NCI-H510A (cell line): ENCODE measurements at regions not wholly inside any gene's neighbourhood (a gene's known extent, or its start where the extent isn't known, plus 50 kb on each side); places are given as distances from the start of the nearest gene placed in this dataset.

Experiments used
- DNase-seq: peaks from one replicate; lab custom pipeline; 2025; lab: John Stamatoyannopoulos, UW

DNA sequence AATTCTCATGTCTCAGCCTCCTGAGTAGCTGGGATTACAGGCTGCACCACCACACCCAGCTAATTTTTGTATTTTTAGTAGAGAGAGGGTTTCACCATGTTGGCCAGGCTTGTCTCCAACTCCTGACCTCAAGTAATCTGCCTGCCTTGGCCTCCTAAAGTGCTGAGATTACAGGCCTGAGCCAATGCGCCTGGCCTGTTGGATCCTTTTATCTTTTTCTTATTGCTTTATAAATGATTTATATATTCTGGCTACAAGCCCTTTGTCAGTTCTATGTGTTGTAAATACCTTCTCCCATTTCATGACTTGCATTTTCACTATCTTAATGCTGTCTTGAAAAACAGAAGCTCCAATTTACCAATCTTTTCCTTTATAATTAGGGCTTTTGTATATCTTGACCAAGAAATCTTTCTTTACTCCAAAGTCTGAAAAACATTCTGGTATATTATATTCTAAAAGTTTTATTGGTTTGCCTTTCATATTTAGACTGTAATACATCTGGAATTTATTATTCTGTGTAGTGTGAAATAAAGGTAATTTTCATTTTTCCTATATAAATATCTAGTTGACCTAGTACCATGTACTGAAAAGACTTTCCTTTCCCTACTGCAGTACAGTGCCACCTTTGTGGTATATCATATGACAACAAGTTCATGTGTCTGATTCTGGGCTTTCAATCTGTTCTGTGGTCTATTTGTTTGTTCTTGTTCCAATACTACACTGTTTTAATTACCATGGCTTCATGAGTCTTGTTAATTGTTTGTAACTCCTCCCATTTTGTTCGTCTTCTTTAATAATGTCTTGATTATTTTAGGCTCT is 52.9 kb upstream of the RNU6-1 start:
- no peak for DNase-seq

DNA sequence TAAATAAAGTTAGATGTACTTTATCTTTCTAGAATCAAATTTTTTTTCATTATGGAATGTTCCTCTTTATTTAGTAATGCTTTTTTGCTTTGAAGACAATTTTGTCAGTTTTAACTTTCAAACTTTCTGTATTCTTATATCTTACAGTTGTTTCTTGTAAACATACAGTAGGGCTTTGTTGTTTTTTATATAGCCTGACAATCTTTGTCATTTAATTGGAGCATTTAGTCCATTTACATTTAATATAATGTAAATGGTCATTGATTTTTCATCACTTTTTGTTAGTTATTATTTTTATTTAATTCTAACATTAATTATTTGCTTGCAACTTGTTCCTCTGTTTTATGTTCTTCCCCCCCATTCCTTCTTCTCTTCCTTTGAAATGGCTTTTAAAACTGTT is 55.4 kb upstream of the RNU6-1 start:
- DNase-seq = no peak

DNA sequence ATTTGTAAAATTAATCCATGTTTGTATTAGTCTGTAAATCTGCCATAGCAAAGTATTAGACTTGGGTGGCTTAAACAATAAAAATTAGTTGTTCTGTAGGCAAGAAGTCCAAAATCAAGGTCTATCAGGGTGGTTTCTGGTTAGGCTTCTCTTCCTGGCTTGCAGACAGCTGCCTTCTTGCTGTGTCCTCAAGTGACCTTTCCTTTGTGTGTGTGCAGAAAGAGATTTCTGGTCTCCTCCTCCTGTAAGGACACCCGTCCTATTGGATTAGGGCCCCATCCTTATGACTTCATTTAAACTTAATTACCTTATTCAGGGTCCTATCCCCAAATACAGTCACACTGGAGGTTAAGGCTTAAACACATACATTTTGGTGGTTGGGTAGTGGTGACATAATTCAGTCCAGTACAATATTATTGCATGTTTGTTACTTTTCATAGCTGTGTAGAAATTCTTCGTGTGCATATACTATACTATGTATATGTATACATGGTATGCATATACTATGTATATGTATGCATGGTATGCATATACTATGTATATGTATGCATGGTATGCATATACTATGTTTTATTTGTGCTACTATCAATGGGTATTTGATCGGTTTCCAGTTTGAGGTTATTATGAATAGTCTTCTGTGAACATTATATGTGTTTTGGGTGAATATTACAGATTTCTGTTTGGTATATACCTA is 57.9 kb upstream of the RNU6-1 start:
- DNase-seq = no peak

DNA sequence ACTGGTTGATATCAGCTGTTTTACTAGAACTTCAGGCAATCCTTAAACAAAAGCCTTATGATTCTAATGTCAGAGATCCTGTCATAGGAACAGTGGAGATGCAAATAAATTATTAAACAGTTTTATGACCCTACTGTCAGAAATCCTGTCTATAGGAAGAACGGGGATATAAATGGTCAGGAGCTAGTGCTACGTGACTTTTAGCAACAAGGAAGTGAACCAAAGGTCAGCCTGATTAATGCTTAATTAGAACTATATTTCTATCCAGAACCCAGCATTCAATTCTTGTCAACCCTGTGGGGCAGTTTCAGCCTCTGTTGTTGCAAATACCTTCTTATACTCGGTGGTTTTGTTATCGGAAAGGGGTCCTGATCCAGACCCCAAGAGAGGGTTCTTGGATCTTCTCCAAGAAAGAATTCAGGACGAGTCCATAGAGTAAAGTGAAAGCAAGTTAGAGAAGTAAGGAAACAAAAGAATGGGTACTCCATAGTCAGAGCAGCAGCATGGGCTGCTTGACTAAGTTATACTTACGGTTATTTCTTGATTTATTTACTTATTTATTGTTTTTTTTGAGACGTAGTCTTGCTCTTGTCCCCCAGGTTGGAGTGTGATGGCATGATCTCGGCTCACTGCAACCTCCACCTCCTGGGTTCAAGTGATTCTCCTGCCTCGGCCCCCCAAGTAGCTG is 59.9 kb upstream of the RNU6-1 start:
- no peak for DNase-seq

DNA sequence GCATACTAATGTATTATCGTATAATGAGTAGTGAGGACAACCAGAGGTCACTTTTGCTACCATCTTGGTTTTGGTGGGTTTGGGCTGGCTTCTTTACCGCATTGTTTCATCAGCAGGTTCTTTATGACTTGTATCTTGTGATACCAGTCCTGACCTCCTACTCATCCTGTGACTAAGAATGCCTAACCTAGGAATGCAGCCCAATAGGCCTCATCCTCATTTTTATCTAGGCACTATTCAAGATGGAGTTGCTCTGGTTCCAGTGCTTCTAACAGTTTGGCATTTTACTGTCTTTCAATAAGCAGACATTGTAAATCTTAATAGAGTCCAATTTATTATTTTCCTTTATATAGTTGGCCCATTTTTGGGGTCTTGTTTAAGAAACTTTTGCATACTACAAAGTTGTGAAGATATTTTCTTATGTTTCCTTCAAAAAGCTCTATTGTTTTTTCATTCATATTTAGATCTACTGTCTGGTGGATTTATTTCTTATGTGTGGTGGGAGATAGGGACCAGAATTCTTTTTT is 60.8 kb upstream of the RNU6-1 start:
- no peak for DNase-seq

DNA sequence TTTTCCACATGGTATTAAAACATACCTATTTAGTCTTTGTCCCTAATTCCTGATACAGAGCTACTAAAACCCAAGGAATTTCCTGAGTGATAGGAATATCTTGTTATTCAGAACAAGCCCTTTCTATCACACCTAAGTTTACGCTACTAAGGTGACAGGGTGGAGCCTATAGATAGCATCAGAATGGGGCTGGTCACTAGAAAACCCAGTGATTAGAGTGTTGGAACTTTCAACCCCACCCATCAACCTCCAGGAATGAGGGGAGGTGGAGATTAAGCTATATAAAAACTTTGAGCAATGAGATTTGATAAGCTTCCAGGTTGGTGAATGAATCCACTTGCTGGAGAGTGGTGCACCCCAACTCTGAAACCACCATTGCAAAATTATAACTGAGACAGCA is 62.1 kb upstream of the RNU6-1 start:
- no peak for DNase-seq

DNA sequence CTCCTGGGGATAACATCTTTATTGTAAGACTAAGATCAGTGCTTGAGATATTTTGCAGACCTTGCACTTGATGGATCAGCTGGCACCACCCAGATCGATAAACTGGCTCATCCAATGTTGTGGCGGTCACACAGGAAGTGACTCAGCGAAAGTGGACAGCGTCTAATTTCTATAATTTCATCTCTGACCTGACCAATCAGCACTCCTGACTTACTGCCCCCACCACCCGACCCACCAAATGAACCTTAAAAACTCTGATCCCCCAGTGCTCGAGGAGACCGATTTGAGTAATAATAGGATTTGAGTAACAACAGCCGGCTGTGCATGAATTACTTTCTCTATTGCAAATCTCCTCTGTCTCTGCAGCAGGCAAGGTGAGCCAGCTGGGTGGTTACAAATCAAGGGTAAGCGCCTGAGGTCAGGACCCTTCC is 62.7 kb upstream of the RNU6-1 start:
- no peak for DNase-seq

DNA sequence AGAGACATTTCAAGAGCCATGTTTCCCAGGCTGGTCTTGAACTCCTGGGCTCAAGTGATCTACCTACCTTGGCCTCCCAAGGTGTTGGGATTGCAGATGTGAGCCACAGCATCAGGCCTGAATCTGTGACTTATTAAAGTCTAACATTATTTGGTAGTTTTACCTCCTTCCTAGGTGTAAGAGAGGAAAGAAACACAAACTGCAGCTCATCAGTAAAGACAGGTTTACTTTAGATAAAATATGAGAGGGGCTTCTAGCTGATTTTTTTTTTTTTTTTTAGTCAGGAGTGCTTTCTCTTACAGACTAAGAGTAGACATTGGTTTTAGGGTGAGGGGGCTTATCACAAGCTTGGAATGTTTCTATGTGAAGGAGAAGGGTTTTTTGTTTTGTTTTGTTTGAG is 63.9 kb upstream of the RNU6-1 start:
- DNase-seq = no peak

DNA sequence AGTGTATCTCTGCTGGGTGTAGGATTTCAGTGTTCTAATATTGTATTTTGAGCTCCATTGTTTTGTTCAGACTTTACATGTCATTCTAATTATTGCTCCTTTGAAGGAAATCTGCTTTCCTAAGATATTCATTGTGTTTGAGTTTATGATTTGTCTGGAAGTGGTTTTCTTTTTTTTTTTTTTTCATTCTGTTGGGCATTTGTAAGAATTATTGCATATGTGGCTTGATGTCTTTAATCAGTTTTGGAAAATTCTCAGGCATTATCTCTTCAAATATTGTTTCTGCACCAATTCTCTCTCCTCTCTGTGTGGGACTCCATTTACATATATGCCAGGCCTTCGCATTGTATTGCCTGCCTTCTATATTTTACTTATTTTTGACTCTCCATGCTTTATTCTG is 65.8 kb upstream of the RNU6-1 start:
- DNase-seq = no peak

DNA sequence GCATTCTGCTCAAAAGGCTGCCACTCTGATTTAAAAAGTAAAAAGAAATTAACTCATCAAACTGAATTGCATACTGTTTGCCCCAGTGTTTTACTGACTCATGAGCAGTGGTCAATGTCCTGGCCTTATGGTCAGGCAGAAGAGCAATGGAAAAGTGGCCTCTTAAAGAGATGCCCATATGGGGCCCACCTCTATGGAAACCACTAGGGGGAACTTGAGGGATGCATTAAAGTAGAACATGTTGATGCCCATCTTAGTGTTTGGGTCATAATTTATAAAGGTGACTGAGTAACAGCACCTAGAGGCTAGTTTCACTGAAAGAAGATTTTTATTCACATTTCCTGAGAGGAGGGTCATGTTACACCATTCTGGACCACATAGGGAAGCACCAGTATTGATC is 66.5 kb upstream of the RNU6-1 start:
- no peak for DNase-seq

DNA sequence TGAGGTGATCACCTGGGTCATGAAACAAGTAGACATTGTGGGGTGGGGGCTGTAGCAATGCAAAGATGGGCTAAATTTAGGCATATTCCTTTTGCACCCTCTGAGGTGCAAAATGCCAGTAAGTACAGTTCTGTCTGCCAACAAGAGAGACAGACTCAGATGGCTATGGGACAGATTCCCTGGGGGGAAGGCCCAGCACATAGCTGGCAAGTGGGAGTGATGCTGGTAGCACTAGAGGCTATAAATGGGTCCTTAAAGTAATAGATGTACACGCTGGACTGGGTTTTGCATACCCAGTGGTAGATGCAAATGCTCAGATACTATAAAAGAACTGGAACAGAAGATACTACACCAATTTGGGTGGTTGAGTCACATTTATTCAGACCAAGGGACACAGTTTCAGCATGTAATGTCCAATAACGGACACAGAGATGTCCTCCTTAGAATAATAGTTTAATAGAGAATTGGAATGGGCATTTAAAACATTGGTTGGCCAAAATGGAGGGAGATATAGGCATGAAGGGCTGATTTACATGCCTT is 67.4 kb upstream of the RNU6-1 start:
- DNase-seq = no peak

DNA sequence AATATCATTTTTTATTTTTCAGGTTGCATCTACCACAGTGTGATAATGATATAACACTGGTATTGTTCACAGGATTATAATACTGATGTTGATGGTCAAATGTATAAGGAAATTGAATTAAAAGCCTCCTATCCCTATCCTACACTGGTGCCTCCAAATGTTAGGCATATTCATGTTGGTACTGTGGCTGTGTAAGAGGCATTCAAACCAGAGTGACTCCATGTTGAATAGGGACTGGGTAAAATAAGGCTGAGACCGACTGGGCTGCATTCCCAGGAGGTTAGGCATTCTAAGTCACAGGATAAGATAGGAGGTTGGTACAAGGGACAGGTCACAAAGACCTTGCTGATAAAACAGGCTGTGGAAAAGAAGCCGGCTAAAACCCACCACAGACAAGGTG is 68.9 kb upstream of the RNU6-1 start:
- no peak for DNase-seq

DNA sequence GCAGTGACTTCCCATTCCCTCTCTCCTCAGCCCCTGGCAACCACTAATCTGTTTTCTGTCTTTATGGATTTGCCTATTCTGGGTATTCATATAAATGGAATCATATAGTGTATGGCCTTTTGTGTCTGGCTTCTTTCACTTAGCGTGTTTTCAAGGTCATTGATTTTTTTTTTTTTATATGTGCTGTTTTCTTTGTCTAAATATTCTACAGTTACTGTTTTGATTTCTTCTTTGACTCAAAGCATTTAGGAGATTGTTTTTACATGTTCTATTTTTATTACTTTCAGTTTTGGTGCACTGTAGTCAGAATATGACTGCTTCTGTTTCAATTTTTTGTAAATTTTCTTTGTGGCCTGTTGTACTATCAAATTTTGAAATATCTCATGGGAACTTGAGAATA is 71.9 kb upstream of the RNU6-1 start:
- no peak for DNase-seq

DNA sequence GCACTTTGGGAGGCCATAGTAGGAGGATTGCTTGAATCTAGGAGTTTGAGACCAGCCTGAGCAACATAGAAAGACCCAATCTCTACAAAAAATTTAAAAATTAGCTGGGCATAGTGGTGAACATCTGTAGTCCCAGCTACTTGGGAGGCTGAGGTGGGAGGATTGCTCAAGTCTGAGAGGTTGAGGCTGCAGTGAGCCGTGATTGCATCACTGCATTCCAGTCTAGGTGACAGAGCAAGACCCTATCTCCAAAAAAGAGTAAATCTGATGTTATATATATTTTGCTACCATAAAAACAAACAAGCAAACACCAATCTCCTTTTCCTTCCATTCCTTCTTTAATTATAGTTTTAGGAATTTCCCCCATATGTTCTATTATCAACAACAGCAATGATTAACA is 74.2 kb upstream of the RNU6-1 start:
- DNase-seq = no peak

DNA sequence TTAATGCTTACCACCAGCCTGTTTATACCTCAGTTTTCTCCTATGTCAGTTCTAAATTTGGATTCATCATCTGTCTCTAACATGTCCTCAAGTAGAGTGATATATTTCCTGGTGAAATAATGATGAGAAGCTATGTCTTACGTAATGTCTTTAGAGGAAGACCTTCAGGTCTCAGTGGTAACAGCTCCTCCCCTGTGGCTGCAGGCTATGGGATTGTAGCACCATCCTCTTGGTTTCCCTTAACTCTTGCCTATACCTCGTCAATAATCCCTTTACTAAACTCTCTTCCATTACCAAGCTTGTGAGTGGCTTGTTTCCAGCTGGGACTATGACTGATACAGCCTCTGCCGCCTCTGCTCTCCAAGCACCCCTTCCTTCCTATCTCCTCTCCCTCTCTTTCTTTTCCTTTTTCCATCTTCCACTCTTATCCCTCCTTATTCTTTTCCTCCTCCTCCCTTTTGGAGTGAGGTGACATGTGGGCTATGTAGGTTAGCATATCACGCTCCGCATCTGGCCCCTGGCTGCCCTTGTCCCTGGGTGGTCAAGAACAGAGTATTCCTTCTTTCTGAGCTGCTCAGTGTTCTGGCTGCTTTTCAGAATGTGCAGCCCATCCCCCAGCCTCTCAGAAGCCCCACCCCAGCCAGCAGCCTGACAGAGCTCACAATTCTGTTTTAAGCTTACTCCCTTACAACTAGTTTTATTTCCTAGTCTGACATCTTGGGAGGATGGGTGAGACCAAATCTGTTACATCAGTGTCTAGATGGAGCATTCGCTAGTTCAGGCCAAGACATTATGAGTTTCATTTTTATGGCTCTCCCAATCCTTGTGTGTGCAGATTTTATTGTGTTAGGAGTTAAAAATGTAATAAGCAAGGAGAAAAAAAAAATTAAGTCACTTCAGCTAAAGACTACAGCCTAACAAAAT is 75.0 kb upstream of the RNU6-1 start:
- DNase-seq = peak; percentile 34

DNA sequence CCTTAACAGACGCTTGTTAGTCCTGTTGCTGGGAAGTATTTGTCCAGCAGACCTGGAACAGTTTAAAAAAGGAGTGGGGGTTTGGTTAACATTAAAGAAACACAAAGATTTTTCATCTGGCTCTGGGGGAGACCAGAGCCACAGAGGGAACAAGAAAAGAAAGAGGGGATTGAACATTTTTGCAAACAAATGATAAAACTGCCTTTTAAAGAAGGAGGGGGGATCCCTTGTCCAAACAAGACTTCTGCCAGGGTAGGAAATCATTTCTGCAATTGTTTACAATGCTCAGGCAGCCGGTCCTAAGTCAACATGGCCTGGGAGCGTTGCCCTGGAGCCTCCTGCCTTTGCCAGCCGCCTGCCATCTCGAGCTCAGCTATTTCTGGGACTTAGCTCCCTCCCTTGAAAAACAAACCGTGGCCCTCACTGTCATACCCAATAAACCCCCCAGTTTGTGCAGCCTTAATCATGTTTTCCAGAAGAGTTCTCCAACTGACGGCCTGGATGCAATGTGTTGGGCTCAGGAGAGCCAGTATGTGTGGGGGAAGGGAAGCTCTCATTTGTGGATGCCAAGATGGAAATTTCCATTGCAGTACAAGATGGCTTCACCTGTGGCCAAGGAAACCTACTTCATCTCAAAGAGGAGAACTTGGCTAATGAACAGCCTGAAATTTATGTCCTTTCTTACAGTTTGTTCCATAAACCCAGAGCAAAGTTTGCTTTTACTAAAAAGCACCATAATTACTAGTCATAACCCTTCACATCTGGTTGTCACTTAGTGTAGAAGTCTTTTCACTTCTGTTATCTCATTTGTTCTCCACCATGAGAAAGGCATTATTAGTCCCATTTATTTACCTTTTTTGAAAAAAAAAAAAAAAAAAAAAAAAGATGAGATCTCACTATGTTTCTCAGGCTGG is 75.9 kb upstream of the RNU6-1 start:
- peak; percentile 70 for DNase-seq

DNA sequence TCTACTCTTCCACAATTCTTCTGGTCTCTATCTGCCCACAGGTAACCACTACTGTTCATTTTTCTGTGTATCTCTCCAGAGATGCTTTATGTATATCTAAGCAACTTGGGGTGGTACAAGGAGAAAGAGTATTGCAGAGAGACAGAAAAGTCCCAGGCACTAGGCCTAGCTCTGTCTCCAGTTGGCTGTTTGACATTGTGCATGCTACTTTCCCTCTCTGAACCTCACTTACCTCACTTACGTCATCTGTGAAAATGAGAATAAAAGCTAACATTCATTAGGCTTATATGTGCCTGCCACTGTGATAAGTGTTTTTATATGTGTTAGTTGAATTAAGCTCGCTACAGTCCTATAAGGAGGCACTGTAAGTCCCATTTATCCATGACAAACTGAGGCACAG is 76.7 kb upstream of the RNU6-1 start:
- no peak for DNase-seq

DNA sequence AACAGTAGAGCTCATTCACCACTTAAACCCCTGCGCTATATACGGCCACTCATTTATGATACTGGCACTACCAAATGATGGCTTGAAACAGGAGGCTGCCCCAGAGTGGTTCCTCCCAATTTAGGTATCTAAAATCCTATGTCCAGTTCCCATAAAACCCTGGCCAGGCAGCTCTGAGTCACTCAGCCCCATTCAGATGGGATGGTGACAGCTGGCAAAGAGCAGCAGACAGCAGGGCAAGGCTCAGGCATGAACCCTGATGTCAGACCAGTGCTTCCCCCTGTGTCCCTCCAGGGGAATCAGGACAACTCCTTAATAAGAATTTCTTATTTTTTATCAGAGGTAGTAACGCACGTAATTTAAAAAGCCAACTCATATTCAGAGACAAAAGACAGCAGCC is 77.2 kb upstream of the RNU6-1 start:
- DNase-seq = no peak

DNA sequence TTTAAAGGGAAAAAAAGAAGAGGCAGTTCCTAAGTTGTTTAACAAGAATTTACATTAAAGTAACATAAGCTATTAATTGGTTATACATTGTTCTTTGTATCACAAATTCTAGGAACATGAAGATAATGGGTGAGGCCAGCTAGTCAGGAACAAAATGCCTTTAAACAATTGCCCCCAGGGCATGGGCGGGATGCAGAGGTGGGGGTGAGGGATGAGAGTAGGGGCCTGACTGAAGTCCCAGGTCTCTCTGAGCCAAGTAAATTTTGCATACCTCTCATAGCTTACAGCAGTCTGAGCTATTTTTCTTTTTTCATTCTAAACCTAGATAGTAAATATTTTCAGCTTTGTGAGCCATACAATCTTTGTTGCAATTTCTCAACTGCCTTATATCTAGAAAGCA is 77.8 kb upstream of the RNU6-1 start:
- no peak for DNase-seq

DNA sequence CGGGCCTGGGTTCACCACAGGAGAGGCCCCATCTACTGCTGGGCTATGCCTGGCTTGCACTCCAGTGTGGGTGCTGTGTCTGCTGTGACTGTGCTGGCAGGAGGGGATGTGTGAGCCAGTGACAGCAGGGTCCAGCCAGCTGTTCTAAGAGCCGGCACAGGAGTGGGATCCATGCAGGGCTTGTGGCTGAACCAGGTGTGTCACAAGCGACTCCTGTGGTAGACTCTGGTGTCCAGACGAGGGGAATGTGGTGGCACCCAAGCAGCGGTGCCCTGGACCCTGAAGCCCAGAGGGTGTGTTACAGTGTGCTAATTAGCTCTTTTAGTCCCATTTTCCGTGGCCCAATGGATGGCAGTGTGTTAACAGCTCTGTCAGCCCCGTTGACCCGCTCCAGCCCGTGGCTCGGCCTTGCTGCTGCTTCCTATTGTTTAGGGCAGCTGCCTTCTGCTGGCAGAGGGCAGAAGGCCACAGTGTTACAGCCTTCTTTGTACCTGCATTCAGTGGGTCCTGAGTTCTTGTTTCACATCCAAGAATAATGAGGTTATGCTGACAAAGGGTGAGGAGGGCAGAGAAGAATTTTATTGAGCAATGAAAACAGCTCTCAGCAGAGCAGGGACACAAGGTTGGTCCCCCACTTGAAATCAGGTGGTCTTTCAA is 78.5 kb upstream of the RNU6-1 start:
- DNase-seq = no peak
